K562 (cell line): ENCODE measurements at regions not wholly inside any gene's neighbourhood (a gene's known extent, or its start where the extent isn't known, plus 50 kb on each side); places are given as distances from the start of the nearest gene placed in this dataset.

Experiments
- CBX8 ChIP-seq: fragments of 200-600 bp; sonication (generic); IDR thresholded peaks from 2 replicates; pipeline ENCODE4 v1.6.1; 2012; ENCODE audit warnings: borderline replicate concordance, mixed run types, low read depth, mild to moderate bottlenecking, moderate library complexity, mixed read lengths, low read length, control low read depth, inconsistent platforms; ENCODE audit not compliant: poor library complexity, severe bottlenecking; ENCODE audit errors: extremely low read depth
- CREB1 ChIP-seq, 2 experiments: sonication (generic) in 1 of 2; formaldehyde crosslinking in 1 of 2; IDR thresholded peaks; 2 replicates each; pipeline versions ENCODE4 v1.6.1 to v1.8.0; 2012 to 2022; ENCODE audit warnings: inconsistent platforms in 1 of 2, mild to moderate bottlenecking in 1 of 2, missing genetic modification reagents in 1 of 2, moderate library complexity in 1 of 2
- NFATC3 ChIP-seq: fragments of 450-650 bp; IDR thresholded peaks from 2 replicates; pipeline ENCODE4 v1.6.1; 2017; ENCODE audit warnings: mild to moderate bottlenecking

DNA sequence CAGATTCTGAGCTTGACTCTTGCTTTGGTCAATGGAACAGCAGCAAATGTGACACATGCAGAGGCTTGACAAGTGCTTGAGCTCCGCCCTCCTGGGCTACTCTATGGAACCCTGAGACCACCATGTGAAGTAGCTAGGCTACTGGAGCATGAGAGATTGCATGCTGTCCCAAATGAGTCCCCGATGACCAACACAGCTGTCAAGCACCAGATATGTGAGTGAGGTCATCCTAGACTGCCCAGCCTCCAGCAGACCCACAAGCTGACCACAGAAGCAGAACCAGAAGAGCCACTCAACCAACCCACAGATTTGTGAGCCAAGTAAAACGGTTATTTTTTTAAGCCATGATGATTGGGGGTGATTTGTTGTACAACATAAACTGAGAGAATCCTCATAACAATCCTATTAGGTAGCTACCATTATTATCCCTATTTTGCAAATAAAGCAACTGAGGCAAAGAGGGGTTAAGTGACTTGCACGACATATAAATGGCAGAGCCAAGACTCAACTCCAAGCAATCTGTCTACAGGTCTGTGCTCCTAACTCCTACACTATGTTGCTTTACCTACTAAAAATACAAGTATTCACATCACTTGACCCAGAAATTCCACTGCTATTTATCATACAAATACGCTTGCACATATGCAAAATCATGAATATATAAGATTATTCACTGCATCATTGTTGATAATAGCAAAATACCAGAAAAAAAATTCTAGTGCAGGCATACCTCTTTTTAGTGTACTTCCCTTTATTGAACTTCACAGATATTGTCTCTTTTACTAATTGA, 136.2 kb downstream of the NDUFA12 start:
- TF ChIP-seq NFATC3 (no peak), CBX8 (no peak), CREB1 (IDR thresholded peaks at IDR 0.05) (no peak), CREB1 (CRISPR knock-in tag; IDR thresholded peaks at IDR 0.05) (no peak)
